Kidney capillary endothelial cell (primary cell): ENCODE measurements at regions not wholly inside any gene's neighbourhood (a gene's known extent, or its start where the extent isn't known, plus 50 kb on each side); places are given as distances from the start of the nearest gene placed in this dataset.

ENCODE experiments used
- DNase-seq: peaks from one replicate; pipeline ENCODE4 v3.0.0-alpha.2; 2018; ENCODE audit warnings: low spot score

- DNase-seq = no peak
Measured at GRCh38 chr1:193339401-193339800, 153.0 kb upstream of the B3GALT2 start.

GRCh38 chr1:193338194-193338593 lies 151.8 kb upstream of the B3GALT2 start:
- no peak for DNase-seq

GRCh38 chr1:193335806-193336428 lies 149.5 kb upstream of the B3GALT2 start:
- DNase-seq = no peak

GRCh38 chr1:193333166-193333565 lies 146.8 kb upstream of the B3GALT2 start:
- DNase-seq = no peak

- DNase-seq = no peak
Measured at GRCh38 chr1:193326296-193326695, 139.9 kb upstream of the B3GALT2 start.

GRCh38 chr1:193325771-193326170 lies 139.4 kb upstream of the B3GALT2 start:
- DNase-seq = no peak

GRCh38 chr1:193325042-193325441 lies 138.6 kb upstream of the B3GALT2 start:
- DNase-seq = no peak

- DNase-seq = peak; percentile 56
Measured at GRCh38 chr1:193322211-193322610, 135.8 kb upstream of the B3GALT2 start.

GRCh38 chr1:193321242-193321840 lies 134.9 kb upstream of the B3GALT2 start:
- no peak for DNase-seq

- no peak for DNase-seq
Measured at GRCh38 chr1:193320270-193320669, 133.9 kb upstream of the B3GALT2 start.

GRCh38 chr1:193318347-193318746 lies 131.9 kb upstream of the B3GALT2 start:
- DNase-seq = no peak

GRCh38 chr1:193313354-193314140 lies 127.1 kb upstream of the B3GALT2 start:
- no peak for DNase-seq

GRCh38 chr1:193312432-193312831 lies 126.0 kb upstream of the B3GALT2 start:
- DNase-seq = no peak

- DNase-seq = no peak
Measured at GRCh38 chr1:193311226-193311948, 125.0 kb upstream of the B3GALT2 start.

GRCh38 chr1:193310564-193310963 lies 124.2 kb upstream of the B3GALT2 start:
- no peak for DNase-seq

- DNase-seq = no peak
Measured at GRCh38 chr1:193309936-193310475, 123.6 kb upstream of the B3GALT2 start.

- no peak for DNase-seq
Measured at GRCh38 chr1:193308438-193308837, 122.0 kb upstream of the B3GALT2 start.

- DNase-seq = no peak
Measured at GRCh38 chr1:193306430-193306829, 120.0 kb upstream of the B3GALT2 start.
